Uterus (tissue), 3 donors: ENCODE measurements at regions not wholly inside any gene's neighbourhood (a gene's known extent, or its start where the extent isn't known, plus 50 kb on each side); places are given as distances from the start of the nearest gene placed in this dataset.

Experiments used
- DNase-seq, 2 donors: peaks; one replicate each; pipeline ENCODE4 v3.0.0-alpha.2; 2019 to 2020
- H3K27ac ChIP-seq, 2 donors: fragments of 200-600 bp; sonication (generic); 1 replicate in 1 of 2; 2 replicates in 1 of 2; pipeline ENCODE4 v1.5.1; 2016 to 2018
- H3K27me3 ChIP-seq, 2 donors: fragments of 200-600 bp; sonication (generic); one replicate each; pipeline ENCODE4 v1.5.1; 2018 to 2019; ENCODE audit warnings: control low read depth in 1 of 2
- H3K36me3 ChIP-seq, 2 donors: fragments of 200-600 bp; sonication (generic); one replicate each; pipeline ENCODE4 v1.5.1; 2019; ENCODE audit warnings: control low read depth in 1 of 2
- H3K4me1 ChIP-seq, 2 donors: fragments of 200-600 bp; sonication (generic); one replicate each; pipeline ENCODE4 v1.5.1; 2018 to 2019; ENCODE audit warnings: control low read depth in 1 of 2
- H3K4me3 ChIP-seq, 2 donors: fragments of 200-600 bp; sonication (generic); 1 replicate in 1 of 2; 2 replicates in 1 of 2; pipeline ENCODE4 v1.5.1; 2018 to 2019; ENCODE audit warnings: mild to moderate bottlenecking in 1 of 2
- H3K9me3 ChIP-seq, 2 donors: fragments of 200-600 bp; sonication (generic); one replicate each; pipeline ENCODE4 v1.5.1; 2019; ENCODE audit warnings: control low read depth in 1 of 2
- POLR2A ChIP-seq, 2 donors: fragments of 450-650 bp; IDR thresholded peaks; one replicate each; pipeline ENCODE4 v1.6.1; 2016; ENCODE audit warnings: antibody characterized with exemption in 2 of 2, mild to moderate bottlenecking in 1 of 2, moderate library complexity in 1 of 2
- intact Hi-C: fragments of 100-400 bp; cut with DNase I; formaldehyde crosslinking; loops from one replicate; pipeline ENCODE4 v1.15.1; 2023; ENCODE audit warnings: low total_unique reads
- TF ChIP-seq, protein P1 (sequence below), 4 experiments: fragments of 200-600 bp in 2 of 4; fragments of 450-650 bp in 2 of 4; sonication (generic) in 2 of 4; IDR thresholded peaks; one replicate each; pipeline ENCODE4 v1.5.1; 2016 to 2019; ENCODE audit warnings: antibody characterized with exemption in 4 of 4, mild to moderate bottlenecking in 2 of 4, moderate library complexity in 1 of 4
- donor health status: DM: yes; HTN: yes; CAD: no.

GRCh38 chr5:7088849-7089248, 307.1 kb upstream of the ADCY2 start:
- no peak overlapping the region for H3K27ac ChIP-seq
- no peaks in the 10 kb centered on the region for H3K27me3 ChIP-seq
- no peak for DNase-seq
- H3K36me3 ChIP-seq = no peaks in the 10 kb centered on the region
- H3K4me1 ChIP-seq = no peaks in the 10 kb centered on the region
- intact Hi-C loops = no loop called here
- H3K9me3 ChIP-seq = no peaks in the 10 kb centered on the region
- TF ChIP-seq, protein P1, sequence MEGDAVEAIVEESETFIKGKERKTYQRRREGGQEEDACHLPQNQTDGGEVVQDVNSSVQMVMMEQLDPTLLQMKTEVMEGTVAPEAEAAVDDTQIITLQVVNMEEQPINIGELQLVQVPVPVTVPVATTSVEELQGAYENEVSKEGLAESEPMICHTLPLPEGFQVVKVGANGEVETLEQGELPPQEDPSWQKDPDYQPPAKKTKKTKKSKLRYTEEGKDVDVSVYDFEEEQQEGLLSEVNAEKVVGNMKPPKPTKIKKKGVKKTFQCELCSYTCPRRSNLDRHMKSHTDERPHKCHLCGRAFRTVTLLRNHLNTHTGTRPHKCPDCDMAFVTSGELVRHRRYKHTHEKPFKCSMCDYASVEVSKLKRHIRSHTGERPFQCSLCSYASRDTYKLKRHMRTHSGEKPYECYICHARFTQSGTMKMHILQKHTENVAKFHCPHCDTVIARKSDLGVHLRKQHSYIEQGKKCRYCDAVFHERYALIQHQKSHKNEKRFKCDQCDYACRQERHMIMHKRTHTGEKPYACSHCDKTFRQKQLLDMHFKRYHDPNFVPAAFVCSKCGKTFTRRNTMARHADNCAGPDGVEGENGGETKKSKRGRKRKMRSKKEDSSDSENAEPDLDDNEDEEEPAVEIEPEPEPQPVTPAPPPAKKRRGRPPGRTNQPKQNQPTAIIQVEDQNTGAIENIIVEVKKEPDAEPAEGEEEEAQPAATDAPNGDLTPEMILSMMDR (IDR thresholded peaks at IDR 0.05) = no peak
- no peak for TF ChIP-seq POLR2A (IDR thresholded peaks at IDR 0.05)
- H3K4me3 ChIP-seq = no peak overlapping the region

DNA sequence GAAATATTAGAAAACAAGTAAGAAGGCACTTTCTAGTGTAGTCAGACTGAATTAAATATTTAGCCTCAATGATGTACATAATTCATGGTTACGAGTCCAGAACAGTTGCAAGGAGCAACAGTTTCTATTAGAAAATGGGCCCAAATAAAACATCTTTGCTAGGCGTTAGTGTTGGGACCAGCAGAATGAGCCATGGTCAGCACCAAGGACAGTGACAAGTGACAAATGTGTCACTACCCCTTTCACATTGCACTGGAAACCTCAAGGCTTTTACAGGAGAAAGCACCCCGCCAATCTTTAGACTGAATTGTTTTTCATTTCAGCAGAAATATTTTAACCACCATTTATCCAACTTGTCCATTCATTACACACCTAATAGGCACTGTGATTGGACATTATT, 301.3 kb upstream of the ADCY2 start:
- no peaks in the 10 kb centered on the region for H3K4me1 ChIP-seq
- no peak for DNase-seq
- H3K36me3 ChIP-seq = no peaks in the 10 kb centered on the region
- no peak overlapping the region for H3K27ac ChIP-seq
- no peak overlapping the region for H3K4me3 ChIP-seq
- no peak for TF ChIP-seq POLR2A (IDR thresholded peaks at IDR 0.05)
- no peaks in the 10 kb centered on the region for H3K9me3 ChIP-seq
- intact Hi-C loops = no loop called here
- no peaks in the 10 kb centered on the region for H3K27me3 ChIP-seq

DNA sequence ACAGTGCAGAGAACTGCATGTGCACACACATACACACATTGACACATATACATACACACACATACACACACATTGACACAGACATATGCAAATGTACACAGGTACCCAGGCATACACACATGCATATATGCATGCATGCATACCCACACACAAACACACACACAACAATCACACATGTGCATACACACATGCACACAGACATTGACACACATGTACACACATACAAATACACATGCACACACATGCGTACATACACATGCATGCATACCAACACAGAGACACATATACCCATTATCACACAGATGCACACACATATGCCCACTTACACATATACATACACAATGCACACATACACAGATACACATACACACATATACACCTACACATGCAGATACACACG, 299.6 kb upstream of the ADCY2 start:
- TF ChIP-seq, protein P1 (IDR thresholded peaks at IDR 0.05) = no peak
- no peak for TF ChIP-seq POLR2A (IDR thresholded peaks at IDR 0.05)
- no peaks in the 10 kb centered on the region for H3K9me3 ChIP-seq
- intact Hi-C loops = no loop called here
- no peak overlapping the region for H3K27ac ChIP-seq
- no peaks in the 10 kb centered on the region for H3K36me3 ChIP-seq
- no peaks in the 10 kb centered on the region for H3K27me3 ChIP-seq
- H3K4me3 ChIP-seq = no peak overlapping the region
- no peaks in the 10 kb centered on the region for H3K4me1 ChIP-seq
- no peak for DNase-seq

DNA sequence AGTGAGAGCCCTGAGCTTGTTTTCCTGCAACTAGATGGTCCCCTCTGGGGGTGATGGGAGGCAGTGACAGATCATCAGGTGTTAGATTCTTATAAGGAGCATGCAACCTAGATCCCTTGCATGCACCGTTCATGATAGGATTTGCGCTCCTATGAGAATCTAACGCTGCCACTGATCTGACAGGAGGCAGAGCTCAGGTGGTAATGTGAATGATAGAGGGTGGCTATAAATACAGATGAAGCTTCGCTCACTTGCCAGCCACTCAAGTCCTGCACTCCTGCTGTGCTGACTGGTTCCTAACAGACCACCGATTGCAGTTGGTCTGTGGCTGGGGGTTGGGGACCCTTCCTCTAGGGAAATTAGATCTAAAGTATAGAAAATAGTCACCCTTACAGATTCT, 290.6 kb upstream of the ADCY2 start:
- Histone ChIP-seq H3K4me3 (no peak overlapping the region), H3K9me3 (no peaks in the 10 kb centered on the region), H3K27me3 (no peaks in the 10 kb centered on the region), H3K4me1 (no peaks in the 10 kb centered on the region), H3K36me3 (no peaks in the 10 kb centered on the region), H3K27ac (no peak overlapping the region)
- DNase-seq = no peak
- intact Hi-C loops = no loop called here
- TF ChIP-seq POLR2A (IDR thresholded peaks at IDR 0.05) = no peak
- TF ChIP-seq, protein P1 (IDR thresholded peaks at IDR 0.05) = no peak

DNA sequence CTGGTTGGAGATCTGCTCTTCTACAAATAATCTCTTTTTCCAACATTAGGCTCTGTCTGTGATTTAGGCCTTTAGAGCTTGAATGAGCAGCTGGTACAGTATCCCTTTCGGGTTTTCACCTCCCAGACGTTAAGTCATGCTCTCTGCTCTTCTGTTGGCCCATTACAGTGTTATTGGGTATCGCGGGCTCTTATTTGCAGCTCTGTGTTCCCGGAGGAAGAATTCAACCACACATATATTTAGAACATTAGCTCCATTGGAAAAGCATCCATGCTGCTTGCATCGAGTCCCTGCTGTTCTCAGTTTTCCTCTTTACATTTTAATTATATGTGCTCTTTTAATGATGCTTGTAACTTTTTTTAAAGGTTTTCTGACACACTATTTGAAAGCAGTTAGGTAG, 278.0 kb upstream of the ADCY2 start:
- no peaks in the 10 kb centered on the region for H3K9me3 ChIP-seq
- TF ChIP-seq, protein P1 (IDR thresholded peaks at IDR 0.05) = no peak
- no peaks in the 10 kb centered on the region for H3K36me3 ChIP-seq
- H3K27me3 ChIP-seq = no peaks in the 10 kb centered on the region
- no peak for DNase-seq
- H3K4me3 ChIP-seq = no peak overlapping the region
- intact Hi-C loops = no loop called here
- no peaks in the 10 kb centered on the region for H3K4me1 ChIP-seq
- H3K27ac ChIP-seq = no peak overlapping the region

- H3K27me3 ChIP-seq = no peaks in the 10 kb centered on the region
- no peaks in the 10 kb centered on the region for H3K36me3 ChIP-seq
- H3K9me3 ChIP-seq = no peaks in the 10 kb centered on the region
- DNase-seq = no peak
- TF ChIP-seq POLR2A (IDR thresholded peaks at IDR 0.05) = no peak
- TF ChIP-seq, protein P1 (IDR thresholded peaks at IDR 0.05) = no peak
- H3K4me1 ChIP-seq = no peaks in the 10 kb centered on the region
- no peak overlapping the region for H3K27ac ChIP-seq
- H3K4me3 ChIP-seq = no peak overlapping the region
- intact Hi-C loops = no loop called here
These were observed 264.3 kb upstream of the ADCY2 start for GRCh38 chr5:7131680-7132079.
